T47D (cell line): ENCODE measurements at regions not wholly inside any gene's neighbourhood (a gene's known extent, or its start where the extent isn't known, plus 50 kb on each side); places are given as distances from the start of the nearest gene placed in this dataset.

Experiments used
- DNase-seq, 2 experiments: peaks; one replicate each; pipeline versions ENCODE4 v3.0.0 to v3.0.0-alpha.2; 2011 to 2012; ENCODE audit warnings: low read depth in 1 of 2, low spot score in 1 of 2
- JUND ChIP-seq: IDR thresholded peaks from 2 replicates; pipeline ENCODE4 v1.6.1; 2012; ENCODE audit warnings: low read depth
- in situ Hi-C: cut with HindIII; loops from 2 replicates; pipeline ENCODE4 v1.10.0; 2016; ENCODE audit warnings: low sequenced_read_pairs, low pct_unique_long_range_greater_than_20kb

DNA sequence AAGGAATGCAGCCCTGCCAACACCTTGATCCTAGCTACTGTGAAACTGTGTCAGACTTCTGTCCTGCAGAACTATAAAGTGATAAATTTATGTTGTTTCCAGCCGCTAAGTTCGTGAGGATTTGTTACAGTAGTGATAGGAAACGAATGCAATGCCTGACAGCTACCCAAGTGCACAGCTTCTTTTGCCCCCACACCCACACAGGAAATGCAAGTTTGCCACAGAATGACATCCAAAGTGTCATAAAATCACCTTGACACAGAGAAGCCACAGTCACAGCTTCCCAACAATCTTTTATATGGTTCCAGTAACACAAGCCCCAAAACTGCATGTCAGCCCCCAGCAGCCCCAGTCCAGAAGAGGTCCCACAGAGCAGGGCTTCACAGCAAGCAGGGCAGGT, 216.9 kb upstream of the S100G start:
- DNase-seq = no peak
- no peak for TF ChIP-seq JUND
- in situ Hi-C loops = no loop called here

DNA sequence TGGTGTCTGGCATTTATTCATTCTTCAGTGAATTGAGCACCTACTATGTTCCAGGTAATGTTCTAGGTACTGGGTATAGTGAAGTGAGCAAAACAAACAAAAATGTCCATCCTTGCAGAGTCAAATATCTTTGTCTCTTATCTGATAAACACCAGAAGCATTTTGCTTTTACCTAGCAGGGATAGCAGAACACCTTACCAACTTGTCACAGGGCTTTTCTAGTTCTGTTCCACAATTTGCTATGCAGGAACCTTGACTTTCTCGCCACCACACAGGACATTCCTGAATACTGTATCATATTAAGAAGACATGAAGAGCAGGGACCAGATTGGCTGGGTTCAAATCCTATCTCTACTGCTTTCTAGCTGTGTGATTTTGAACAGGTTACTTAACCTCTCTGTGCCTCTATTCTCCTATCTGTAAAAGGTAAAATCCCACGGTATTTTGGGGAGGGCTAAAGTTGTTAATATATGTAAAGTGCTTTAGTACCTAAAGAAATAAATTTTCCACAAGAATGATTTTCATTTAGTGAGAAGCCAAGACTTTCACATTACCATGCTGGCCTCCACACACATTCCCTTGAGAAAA, 214.5 kb upstream of the S100G start:
- DNase-seq = no peak
- no peak for TF ChIP-seq JUND
- in situ Hi-C loops = no loop called here

DNA sequence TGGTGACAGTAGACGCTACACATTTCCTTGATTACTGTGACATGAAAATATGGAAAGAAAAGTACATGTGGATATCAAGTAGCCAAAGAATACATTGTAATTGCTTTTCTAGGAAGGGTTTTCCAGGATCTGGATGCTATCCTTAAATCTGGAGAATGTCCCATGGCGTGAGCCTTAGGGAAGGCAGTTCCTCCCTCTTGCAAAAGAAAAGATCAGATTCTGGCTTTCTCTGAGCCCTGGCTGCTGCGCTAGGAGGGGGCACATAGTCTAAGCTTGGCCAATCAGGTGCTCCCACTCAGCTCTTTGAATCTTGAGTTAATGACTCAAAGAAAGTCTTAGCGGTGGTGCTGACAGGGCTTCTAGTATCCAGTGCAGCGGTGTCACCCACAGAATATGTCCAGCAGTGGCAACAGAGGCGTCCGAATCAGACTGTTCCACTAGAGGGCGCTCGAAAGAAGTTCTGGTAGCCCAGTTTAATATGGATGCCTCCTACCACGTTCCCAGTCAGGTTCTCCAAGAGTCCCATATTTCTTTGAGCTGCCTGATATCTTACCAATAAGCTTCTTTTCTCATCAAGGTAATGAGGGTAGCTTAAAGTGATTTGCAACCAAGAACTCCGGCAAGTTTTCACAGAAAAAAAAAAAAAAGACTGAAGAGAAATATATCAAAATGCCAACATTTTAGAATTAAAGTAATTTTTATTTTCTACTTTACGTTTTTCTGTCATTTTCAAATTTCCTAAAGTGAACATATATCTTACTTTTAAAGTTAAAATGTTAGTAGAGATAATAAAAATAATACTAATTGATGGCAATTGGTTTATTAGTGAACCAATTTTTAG, 213.4 kb upstream of the S100G start:
- in situ Hi-C loops = no loop called here
- DNase-seq = peak in 1 of 2 experiments; percentile 93
- no peak for TF ChIP-seq JUND

DNA sequence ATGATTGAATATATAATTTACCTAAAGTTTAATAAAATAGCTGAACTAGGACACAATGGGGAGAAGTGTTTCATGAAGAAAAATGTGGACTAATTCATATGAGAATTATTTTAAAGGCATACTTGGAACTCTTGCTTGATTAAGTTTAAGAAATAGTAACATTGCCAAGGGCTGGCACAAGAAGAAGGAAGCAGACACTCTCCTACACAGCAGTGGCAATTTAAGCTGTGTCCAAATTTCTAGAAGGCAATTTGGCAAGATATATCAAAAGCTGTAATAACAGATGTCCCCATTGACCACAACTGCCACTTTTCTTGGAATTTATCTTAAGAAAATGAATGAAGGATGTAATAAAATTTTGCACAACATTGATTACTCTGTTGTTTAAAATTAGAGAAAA, 209.5 kb upstream of the S100G start:
- no peak for TF ChIP-seq JUND
- in situ Hi-C loops = no loop called here
- DNase-seq = no peak

DNA sequence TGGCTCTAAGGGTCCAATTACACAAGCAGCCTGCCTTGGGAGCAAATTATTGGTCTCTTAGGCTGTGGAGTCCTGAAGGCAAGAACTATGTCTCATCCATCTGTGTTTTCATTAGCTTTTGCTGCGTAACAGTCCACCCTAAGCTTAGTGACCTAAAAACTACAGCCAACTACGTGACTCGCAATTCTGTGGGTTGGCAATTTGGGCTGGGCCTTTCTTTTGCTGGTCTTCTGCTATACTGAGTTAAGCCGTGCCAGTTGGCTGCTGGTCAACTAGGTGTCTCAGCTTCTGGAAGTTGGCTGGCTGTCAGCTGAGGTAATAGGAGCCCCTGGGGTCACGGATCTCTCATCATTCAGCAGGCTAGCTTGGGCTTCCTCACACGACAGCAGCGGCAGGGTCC, 205.6 kb upstream of the S100G start:
- no peak for TF ChIP-seq JUND
- in situ Hi-C loops = no loop called here
- DNase-seq = peak in 1 of 2 experiments; percentile 75

DNA sequence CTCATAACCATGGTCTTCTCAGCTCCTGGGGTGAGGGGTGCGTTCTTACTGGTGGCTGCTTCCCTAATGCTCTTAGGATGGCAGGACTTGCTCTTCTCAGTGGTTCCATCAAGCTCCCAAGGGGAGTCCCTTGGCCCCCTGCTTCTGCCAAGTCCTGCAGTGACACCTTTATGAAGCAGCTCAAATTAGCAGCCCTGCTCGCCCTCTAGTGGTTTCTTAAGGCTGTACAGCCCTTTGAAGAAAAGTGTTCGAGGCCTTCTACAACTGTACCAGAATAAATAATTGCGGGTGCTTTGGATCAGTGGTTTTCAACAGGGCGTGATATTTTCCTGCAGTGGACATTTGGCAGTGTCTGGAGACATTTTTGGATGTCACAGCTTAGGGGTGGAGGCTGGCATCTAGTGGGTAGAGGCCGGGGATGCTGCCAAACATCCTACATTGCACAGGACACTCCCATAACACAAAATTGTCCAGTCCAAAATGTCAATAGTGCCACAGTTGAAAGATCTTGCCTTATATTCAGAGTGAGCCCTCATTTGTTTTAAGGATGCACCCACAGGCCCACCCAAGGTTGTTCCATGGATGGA, 204.7 kb upstream of the S100G start:
- in situ Hi-C loops = no loop called here
- DNase-seq = peak in 1 of 2 experiments; percentile 78
- TF ChIP-seq JUND = no peak

DNA sequence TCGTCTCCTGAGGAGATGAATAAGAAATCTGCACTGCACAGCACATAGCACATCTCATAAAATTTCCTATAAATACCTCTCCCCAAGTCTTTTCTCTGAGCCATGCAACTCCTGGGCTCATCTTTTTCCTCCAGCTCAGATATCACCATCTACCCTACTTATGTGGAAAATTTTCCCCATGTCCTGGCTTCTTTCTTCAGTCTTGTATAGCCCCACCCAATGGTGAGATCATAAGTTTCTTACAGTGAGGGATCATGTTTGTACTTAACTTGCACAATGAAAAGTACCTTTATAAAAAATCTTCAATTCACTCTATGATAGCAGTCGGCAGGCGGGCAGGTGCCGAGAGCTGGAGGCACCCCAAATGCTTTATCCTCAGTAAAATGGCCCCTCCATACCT, 198.6 kb upstream of the S100G start:
- in situ Hi-C loops = no loop called here
- no peak for DNase-seq
- TF ChIP-seq JUND = no peak

DNA sequence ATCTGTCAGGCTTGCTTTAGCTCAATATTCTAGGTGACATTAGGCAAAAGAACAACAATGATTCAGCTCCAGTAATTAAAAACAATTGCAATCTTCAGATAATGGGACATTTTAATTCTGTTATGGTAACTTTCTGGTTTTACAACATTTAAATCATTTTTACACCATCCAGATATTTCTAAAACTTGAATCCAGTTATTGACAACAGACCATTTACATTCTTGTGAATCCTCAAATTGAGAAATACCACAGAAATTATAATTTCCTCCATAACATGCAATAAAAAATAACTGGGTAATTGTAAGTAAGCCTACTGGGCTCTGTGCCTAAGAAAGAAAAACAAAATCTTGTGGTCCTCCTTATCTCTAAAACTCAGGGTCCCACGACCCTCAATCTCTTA, 195.0 kb upstream of the S100G start:
- in situ Hi-C loops = no loop called here
- TF ChIP-seq JUND = no peak
- no peak for DNase-seq

DNA sequence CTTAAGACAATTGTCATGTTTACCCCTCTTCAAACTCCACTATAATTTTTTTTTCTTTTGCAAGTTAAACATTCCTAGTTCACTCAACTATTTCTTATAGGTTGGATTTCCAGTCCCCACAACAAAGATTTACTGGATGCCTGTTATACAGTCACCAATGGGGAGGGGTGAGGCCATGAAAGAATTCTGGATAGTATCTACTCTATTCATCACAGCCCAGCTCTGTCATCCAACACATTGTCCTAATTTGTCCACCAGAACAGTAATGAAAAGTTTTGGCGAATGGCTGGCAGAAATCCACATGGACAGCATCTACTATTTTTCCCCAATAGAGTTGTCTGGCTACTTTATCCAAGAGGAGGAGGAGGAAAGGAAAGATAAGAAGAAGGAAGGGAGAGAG, 192.7 kb upstream of the S100G start:
- no peak for TF ChIP-seq JUND
- in situ Hi-C loops = no loop called here
- no peak for DNase-seq

DNA sequence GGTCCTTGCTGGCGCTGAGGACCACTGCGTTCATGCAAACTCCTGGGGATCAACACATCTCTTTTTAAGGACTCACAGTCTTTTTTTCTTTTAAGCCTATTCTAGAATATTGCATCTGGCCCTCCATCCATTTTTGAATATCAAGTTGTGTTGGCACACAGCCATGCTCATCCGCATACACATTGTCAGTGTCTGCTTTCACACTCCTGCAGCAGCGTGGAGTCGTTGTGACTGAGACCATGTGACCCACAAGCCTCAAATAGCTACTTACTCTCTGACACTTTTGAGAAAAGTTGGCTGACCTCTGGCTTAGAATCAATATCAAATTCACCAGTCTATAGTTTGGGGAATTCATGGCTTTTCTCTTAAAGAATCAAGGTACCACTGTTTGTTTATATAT, 191.8 kb upstream of the S100G start:
- no peak for TF ChIP-seq JUND
- in situ Hi-C loops = no loop called here
- DNase-seq = no peak

DNA sequence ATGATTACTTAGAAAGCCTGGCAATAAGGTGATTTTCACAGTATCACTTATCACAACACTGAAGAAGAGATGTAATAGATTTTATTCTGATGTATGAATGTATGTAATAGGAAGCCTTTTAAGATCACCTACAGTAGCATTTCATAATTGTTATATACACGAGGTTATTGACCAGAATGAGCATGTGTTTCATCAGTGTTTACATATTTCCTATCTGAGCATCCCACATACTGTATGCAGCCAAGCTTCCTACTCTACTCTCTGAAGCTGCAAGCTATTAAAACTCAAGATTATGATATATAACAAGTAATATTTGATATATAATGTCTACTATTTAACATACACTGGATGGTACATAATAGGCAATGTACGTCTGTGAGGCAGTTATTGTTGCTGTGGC, 190.9 kb upstream of the S100G start:
- in situ Hi-C loops = no loop called here
- TF ChIP-seq JUND = no peak
- no peak for DNase-seq

DNA sequence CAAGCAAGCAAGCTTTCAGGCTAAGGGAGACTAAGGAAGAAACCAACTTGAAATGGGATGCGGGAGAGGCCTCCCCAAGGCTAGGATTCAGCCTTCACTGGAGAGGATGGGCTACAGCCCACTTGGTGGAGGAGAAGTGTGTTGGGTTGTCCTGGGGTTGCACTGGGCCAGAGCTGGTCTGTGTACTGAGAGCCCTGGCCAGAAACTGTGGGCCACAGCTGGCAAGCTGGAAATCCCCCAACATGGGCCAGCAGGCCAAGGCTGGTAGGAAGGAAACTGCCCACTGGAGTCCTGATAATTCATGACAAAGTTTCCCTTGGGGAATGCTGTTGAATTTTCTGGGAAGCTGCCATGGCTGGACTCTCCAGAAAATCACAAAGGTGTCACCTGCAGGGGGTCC, 188.0 kb upstream of the S100G start:
- TF ChIP-seq JUND = no peak
- DNase-seq = no peak
- in situ Hi-C loops = no loop called here

DNA sequence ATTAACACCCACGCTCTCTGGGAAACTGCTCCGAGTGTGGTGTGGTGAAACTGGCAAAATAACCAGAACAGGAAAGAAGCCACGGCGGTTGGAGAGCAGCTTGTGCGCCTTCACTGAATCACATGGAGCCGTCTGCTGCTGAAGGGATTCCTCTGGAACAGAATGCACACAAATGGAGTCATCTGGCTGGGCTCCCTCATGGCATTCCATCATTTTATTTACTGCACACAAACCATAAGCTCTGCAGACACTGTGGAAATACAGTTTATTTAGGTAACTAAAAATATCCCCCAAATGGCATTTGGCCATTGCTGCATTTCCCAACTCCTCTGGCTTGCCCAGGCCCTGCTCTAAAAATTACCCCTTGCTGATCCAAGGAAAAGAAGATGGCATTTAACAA, 187.0 kb upstream of the S100G start:
- no peak for DNase-seq
- no peak for TF ChIP-seq JUND
- in situ Hi-C loops = no loop called here
